ENCODE measurements at regions not wholly inside any gene's neighbourhood (a gene's known extent, or its start where the extent isn't known, plus 50 kb on each side); places are given as distances from the start of the nearest gene placed in this dataset.
"Not testable (repeated sequence)": the region's sequence is repeated elsewhere in the genome, so short reads cannot be mapped to it uniquely, and the experiment has no call there.

DNA sequence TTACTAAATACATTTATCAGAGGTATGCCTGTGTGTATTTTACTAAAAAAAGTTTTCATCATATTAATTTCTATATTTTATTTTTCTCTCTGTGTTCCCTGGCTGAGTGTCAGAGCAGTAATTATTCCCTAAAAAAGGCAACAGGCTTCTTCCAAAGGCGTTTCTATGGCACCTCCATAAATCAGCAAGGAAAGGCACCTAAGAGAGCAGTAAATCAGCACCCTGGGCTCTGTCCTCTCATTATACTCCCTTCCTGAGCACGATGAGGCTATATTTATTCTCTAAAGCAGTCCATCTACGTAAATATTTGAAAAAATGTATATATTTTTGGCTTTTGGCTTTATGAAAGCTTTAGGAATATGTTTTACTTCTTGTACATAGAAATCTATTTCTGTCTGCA is 1408.6 kb downstream of the KHDRBS2 start:
- TF ChIP-seq, protein P1, sequence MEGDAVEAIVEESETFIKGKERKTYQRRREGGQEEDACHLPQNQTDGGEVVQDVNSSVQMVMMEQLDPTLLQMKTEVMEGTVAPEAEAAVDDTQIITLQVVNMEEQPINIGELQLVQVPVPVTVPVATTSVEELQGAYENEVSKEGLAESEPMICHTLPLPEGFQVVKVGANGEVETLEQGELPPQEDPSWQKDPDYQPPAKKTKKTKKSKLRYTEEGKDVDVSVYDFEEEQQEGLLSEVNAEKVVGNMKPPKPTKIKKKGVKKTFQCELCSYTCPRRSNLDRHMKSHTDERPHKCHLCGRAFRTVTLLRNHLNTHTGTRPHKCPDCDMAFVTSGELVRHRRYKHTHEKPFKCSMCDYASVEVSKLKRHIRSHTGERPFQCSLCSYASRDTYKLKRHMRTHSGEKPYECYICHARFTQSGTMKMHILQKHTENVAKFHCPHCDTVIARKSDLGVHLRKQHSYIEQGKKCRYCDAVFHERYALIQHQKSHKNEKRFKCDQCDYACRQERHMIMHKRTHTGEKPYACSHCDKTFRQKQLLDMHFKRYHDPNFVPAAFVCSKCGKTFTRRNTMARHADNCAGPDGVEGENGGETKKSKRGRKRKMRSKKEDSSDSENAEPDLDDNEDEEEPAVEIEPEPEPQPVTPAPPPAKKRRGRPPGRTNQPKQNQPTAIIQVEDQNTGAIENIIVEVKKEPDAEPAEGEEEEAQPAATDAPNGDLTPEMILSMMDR (IDR thresholded peaks at IDR 0.05) = not testable (repeated sequence)
- TF ChIP-seq POLR2A, POLR2AphosphoS5 (IDR thresholded peaks at IDR 0.05): not testable (repeated sequence)

All from prostate gland (tissue), 2 donors.